Naive B cell (primary cell): ENCODE measurements at regions not wholly inside any gene's neighbourhood (a gene's known extent, or its start where the extent isn't known, plus 50 kb on each side); places are given as distances from the start of the nearest gene placed in this dataset.

ENCODE experiments used
- ATAC-seq, 2 donors: fragments of 150-1000 bp; cut with Tn5 transposase; 2 replicates each; pipeline ENCODE4 v1.10.0; 2021; ENCODE audit warnings: low read depth in 2 of 2, mild to moderate bottlenecking in 2 of 2, moderate library complexity in 2 of 2
- DNase-seq: peaks from one replicate; pipeline ENCODE4 v3.0.0; 2022
- H3K27ac Mint-ChIP-seq, 6 donors: one replicate each; pipeline ENCODE4 v1.8.0; 2020 to 2022; ENCODE audit warnings: mild to moderate bottlenecking in 6 of 6, mixed read lengths in 6 of 6, moderate library complexity in 5 of 6, inconsistent platforms in 2 of 6
- H3K27me3 Mint-ChIP-seq, 3 donors: one replicate each; pipeline ENCODE4 v1.8.0; 2021 to 2022; ENCODE audit warnings: mixed read lengths in 3 of 3, mild to moderate bottlenecking in 1 of 3
- H3K36me3 Mint-ChIP-seq, 2 donors: one replicate each; pipeline ENCODE4 v1.8.0; 2020 to 2022; ENCODE audit warnings: mixed read lengths in 2 of 2, inconsistent platforms in 1 of 2, mild to moderate bottlenecking in 1 of 2
- H3K4me1 Mint-ChIP-seq, 3 donors: one replicate each; pipeline ENCODE4 v1.8.0; 2020 to 2022; ENCODE audit warnings: mixed read lengths in 3 of 3, inconsistent platforms in 1 of 3, mild to moderate bottlenecking in 1 of 3, moderate library complexity in 1 of 3
- H3K4me3 Mint-ChIP-seq, 8 donors: one replicate each; pipeline ENCODE4 v1.8.0; 2020 to 2022; ENCODE audit warnings: mild to moderate bottlenecking in 8 of 8, mixed read lengths in 8 of 8, moderate library complexity in 8 of 8, inconsistent platforms in 2 of 8
- H3K9me3 Mint-ChIP-seq, 7 donors: one replicate each; pipeline ENCODE4 v1.8.0; 2020 to 2022; ENCODE audit warnings: mixed read lengths in 7 of 7, mild to moderate bottlenecking in 5 of 7, inconsistent platforms in 2 of 7, moderate library complexity in 1 of 7

DNA sequence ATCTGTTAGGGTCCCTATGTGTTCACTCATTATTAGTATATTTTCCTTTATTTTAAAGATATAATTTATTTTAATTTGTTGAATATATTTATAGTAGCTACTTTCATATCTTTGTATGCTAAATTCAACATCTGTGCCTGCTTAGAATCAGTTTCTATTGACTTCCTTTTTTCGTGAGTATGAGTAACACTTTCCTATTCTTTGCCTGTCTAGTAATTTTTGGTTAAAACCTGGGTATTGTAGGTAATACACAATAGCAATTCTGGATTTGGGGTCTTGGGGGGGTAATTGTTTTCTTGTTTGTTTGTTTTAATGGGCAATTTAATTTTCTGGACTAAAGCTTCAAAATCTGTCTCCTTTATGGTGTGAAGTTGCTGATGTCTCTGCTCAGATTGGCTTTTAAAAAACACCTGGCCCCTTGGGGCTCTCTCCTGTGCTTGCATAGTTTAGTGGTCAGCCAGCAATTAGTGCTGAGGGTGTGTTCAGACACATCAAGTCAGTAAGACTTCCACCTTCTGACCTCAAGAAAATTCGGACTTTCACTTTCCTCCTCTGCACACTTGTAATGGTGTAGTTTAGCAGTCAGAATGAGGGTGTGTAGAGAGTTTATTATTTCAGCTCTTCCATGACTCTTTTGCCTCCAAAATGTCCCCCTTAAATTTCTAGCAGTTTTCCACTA is 124.4 kb upstream of the MAP1B start:
- no peak overlapping the region for H3K4me3 Mint-ChIP-seq
- peaks cover 6 to 32% (median 24%) of the 10 kb centered on the region in 7 donors for H3K9me3 Mint-ChIP-seq

DNA sequence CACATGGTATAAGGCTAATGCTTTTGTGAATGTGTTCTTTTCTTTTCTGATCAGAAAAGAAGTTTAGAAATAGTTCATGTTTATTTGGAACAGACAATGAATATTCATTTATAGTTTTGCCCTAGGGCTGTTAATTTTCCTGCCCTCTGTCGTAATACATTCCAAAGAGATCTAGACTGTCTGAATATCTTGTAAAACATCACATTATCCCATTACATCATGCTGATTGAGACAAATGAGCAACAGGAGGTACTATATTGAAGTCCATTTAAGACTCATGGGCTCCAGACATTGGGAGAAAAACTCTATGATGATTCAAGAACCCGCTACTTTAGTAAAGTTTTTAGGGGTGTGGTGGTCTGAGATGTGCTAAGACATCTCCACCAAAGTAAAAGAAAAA is 121.2 kb upstream of the MAP1B start:
- Mint-ChIP-seq H3K27ac (no peak overlapping the region), H3K4me1 (no peaks in the 10 kb centered on the region), H3K9me3 (peaks cover 6 to 27% (median 23%) of the 10 kb centered on the region in 7 donors), H3K27me3 (peaks cover 10 to 14% (median 13%) of the 10 kb centered on the region in 3 donors), H3K36me3 (peaks cover 0 to 18% of the 10 kb centered on the region in 2 donors), H3K4me3 (no peak overlapping the region)
- DNase-seq (no peak), ATAC-seq (no peak)

More for the DNA sequence above, 124.4 kb upstream of the MAP1B start:
- peaks cover 0 to 18% of the 10 kb centered on the region in 2 donors for H3K36me3 Mint-ChIP-seq
- peaks cover 6 to 12% (median 9%) of the 10 kb centered on the region in 3 donors for H3K27me3 Mint-ChIP-seq
- ATAC-seq (no peak), DNase-seq (no peak)
- H3K4me1 Mint-ChIP-seq = no peaks in the 10 kb centered on the region
- H3K27ac Mint-ChIP-seq = no peak overlapping the region

DNA sequence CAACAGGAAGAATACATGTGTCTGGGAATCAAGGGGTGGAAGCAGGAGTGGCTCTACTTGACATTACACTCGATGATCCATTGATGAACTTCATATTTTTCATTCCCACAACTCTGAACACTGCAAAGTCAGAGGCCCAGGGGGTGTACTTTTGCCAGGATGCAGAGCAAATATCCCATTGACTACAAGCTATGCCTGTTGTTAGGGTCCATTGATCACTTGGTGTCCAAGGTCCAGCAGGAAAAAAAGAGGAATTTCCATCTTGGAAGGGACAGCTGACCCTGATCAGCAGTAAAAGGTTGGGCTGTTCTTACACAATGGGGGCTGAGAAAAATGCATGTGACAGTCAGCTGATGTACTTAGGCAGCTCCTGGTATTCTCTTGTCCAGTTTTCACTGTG is 118.5 kb upstream of the MAP1B start:
- peaks cover 13 to 18% (median 14%) of the 10 kb centered on the region in 3 donors for H3K27me3 Mint-ChIP-seq
- DNase-seq (no peak), ATAC-seq (no peak)
- H3K4me3 Mint-ChIP-seq = no peak overlapping the region
- peaks cover 0 to under 1% (median 0%) of the 10 kb centered on the region in 7 donors for H3K9me3 Mint-ChIP-seq
- H3K36me3 Mint-ChIP-seq = no peaks in the 10 kb centered on the region
- no peak overlapping the region for H3K27ac Mint-ChIP-seq
- no peaks in the 10 kb centered on the region for H3K4me1 Mint-ChIP-seq

DNA sequence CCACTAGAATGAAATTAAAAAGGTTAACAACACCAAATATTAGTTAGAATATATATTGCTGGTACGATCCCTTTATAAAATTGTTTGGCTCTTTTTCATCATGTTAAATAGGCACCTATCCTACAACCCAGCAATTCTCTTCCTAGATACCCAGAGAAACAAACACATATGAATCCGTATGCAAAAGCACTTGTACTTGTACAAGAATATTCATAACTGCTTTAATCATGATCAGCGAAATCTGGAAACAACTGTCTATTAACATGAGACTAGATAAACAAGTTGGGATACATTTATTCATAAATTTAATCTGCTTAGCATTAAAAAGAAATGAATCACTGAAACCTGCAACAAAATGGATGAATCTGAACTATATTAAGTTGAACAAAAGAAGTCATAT is 113.7 kb upstream of the MAP1B start:
- no peak overlapping the region for H3K4me3 Mint-ChIP-seq
- no peak for ATAC-seq

DNA sequence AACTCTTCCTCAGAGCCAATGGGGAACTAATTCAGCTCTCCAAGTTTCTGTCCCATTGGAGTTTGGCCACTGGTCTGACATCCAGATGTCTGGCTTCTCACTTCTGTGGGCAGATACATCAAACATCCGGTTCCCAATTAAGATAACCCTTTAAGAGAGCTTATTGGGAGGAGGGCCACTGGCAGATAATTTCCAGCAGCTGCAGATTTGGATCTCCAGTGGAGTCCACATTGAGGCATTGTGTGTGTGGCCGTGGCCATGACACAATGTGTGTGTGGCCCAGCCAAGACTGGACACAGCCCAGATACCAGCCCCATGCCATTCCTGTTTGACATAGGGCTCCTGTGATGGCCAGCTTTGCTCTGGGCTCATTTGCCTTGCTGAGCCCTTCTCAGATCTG is 110.5 kb upstream of the MAP1B start:
- Mint-ChIP-seq H3K27ac (no peak overlapping the region), H3K4me3 (no peak overlapping the region), H3K9me3 (peaks cover 0 to 2% (median 0%) of the 10 kb centered on the region in 7 donors), H3K36me3 (no peaks in the 10 kb centered on the region), H3K27me3 (peaks cover 2 to 5% (median 3%) of the 10 kb centered on the region in 3 donors), H3K4me1 (peaks cover 0 to 7% (median 0%) of the 10 kb centered on the region in 3 donors)
- no peak for DNase-seq
- ATAC-seq = no peak

More for the DNA sequence above, 113.7 kb upstream of the MAP1B start:
- no peak for DNase-seq
- Mint-ChIP-seq H3K4me1 (peaks cover 0 to 7% (median 0%) of the 10 kb centered on the region in 3 donors), H3K27me3 (peaks cover 0 to 9% (median 7%) of the 10 kb centered on the region in 3 donors), H3K27ac (no peak overlapping the region), H3K9me3 (no peaks in the 10 kb centered on the region), H3K36me3 (no peaks in the 10 kb centered on the region)

DNA sequence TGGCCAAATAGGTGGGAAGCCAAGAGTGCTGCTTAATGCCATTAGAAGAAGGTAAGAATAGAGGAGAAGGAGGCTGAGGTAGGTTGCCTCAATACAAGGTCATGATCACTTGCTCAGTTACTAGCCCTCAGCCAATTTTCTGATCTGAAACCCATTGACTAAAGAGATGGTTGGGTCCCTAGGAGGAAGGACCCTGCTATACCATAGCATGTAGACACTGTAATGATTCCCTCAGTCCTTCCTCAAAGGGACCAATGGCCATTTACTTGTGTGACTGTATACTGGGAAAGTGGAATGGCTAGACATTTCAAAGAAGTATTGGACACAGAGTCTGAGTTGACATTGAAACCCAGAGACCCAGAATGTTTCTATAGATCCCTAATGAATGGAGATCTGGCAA is 108.5 kb upstream of the MAP1B start:
- no peak overlapping the region for H3K27ac Mint-ChIP-seq
- H3K9me3 Mint-ChIP-seq = peaks cover 0 to 4% (median 0%) of the 10 kb centered on the region in 7 donors

DNA sequence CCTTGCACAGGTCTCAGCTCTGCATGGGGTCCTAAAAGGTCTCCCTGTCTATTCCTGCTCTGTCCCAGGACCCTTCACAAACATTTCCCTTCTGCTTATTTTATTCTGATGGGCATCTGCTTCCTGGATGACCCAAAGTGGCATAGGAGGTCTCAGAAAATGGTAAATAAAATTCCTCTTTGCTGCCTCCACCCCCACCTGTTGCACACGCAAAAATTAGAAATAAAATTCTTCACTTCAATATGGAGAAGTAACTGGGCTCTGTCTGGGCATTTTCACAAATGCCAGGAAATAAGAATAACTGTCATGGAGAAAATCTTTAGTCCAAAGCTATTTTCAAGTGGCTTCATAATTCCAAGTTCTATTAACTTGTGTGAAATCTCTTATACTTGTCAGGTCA is 106.6 kb upstream of the MAP1B start:
- H3K27me3 Mint-ChIP-seq = peaks cover 0 to 22% (median 20%) of the 10 kb centered on the region in 3 donors
- no peak overlapping the region for H3K27ac Mint-ChIP-seq
- H3K9me3 Mint-ChIP-seq = peaks cover 0 to 4% (median 0%) of the 10 kb centered on the region in 7 donors
- DNase-seq (no peak), ATAC-seq (no peak)
- H3K36me3 Mint-ChIP-seq = no peaks in the 10 kb centered on the region
- peaks cover 0 to 1% (median 0%) of the 10 kb centered on the region in 3 donors for H3K4me1 Mint-ChIP-seq
- no peak overlapping the region for H3K4me3 Mint-ChIP-seq

More for the DNA sequence above, 108.5 kb upstream of the MAP1B start:
- no peaks in the 10 kb centered on the region for H3K36me3 Mint-ChIP-seq
- ATAC-seq (no peak), DNase-seq (no peak)
- H3K4me3 Mint-ChIP-seq = no peak overlapping the region
- peaks cover 0 to 7% (median 0%) of the 10 kb centered on the region in 3 donors for H3K4me1 Mint-ChIP-seq
- H3K27me3 Mint-ChIP-seq = peaks cover 2 to 15% (median 8%) of the 10 kb centered on the region in 3 donors

DNA sequence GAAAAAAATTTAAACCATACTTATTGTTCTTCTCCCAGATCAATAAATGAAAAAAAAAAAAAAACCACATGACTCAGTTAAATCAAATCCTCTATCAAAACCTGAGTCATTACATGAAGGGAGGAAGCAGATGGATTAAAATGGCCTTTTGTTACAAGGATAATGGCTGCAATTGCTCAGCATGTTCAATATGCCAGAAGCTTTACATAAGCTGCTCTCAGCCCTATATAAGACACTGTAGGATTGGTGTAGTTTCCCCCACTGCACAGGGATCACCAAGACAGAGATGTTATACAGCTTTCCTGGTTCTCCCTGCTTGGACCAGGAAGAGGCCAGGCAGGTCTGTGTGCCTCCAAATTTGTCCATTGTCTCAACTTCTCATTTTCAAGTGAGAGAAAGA is 101.6 kb upstream of the MAP1B start:
- no peak overlapping the region for H3K4me3 Mint-ChIP-seq
- H3K27ac Mint-ChIP-seq = no peak overlapping the region
- no peak for ATAC-seq
- no peak for DNase-seq
- H3K9me3 Mint-ChIP-seq = peaks cover 0 to 4% (median 0%) of the 10 kb centered on the region in 7 donors
- H3K4me1 Mint-ChIP-seq = no peaks in the 10 kb centered on the region
- H3K27me3 Mint-ChIP-seq = peaks cover 8 to 36% (median 36%) of the 10 kb centered on the region in 3 donors
- H3K36me3 Mint-ChIP-seq = no peaks in the 10 kb centered on the region

DNA sequence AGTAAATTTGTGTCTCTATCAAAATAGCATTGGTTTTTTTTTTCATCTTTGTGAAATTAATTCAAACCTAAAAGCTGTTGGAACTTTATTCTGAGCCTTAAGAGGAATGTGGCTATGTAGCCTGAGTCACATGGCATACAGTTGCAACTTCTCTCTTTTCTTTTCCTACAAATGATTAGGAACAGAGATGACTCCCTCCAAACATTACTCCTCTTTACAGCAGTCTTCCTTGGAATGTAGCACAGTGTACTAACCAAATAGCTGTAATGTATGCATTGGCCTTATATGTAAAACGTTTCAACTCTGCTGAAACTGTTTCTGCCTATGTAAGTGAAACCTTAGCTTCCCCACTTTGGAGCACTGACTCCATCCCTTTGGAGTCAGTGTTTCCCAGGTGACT is 100.9 kb upstream of the MAP1B start:
- Mint-ChIP-seq H3K36me3 (no peaks in the 10 kb centered on the region), H3K27me3 (peaks cover 12 to 40% (median 36%) of the 10 kb centered on the region in 3 donors)

DNA sequence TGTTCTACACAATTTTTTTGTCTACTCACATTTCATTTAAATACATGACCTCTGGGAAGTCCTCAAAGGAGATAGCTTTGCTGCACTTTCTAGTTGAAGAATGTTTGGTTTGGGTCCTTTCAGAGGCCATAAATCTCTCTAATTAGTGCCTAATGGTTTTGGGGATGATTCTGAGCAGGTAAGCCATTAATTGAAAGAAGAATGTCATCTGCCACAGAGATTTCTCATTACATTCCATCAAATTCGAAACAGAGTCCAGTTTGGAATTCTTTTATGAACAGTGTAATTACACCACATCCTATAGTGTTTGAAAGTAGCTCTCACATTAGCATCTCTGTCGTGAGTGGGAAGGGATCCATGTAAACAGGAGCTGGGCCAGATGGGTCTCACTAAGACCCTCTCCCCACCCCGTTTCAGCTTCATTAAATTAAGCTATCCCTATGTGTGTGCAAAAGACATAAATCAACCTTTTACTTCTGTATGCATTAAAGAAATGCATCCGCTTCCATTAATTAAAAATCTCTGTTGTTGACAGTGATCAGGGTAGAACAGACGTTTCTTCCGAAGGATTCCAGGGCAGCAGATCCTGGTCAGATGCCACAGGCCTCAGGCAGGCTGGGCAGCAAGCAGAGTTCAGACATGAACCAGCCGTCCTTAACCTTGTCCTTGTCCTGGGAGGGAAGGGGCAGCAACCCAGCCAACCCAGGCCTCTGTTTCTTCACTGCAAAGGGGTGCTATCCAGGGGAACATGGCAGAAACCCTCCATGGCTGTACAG is 99.8 kb upstream of the MAP1B start:
- DNase-seq = no peak
- no peaks in the 10 kb centered on the region for H3K36me3 Mint-ChIP-seq
- H3K4me1 Mint-ChIP-seq = no peaks in the 10 kb centered on the region
- H3K9me3 Mint-ChIP-seq = no peaks in the 10 kb centered on the region
- H3K4me3 Mint-ChIP-seq = no peak overlapping the region
- no peak for ATAC-seq
- H3K27ac Mint-ChIP-seq = no peak overlapping the region
- peaks cover 14 to 35% (median 32%) of the 10 kb centered on the region in 3 donors for H3K27me3 Mint-ChIP-seq

More for the DNA sequence above, 100.9 kb upstream of the MAP1B start:
- Mint-ChIP-seq H3K4me1 (no peaks in the 10 kb centered on the region), H3K9me3 (peaks cover 0 to 4% (median 0%) of the 10 kb centered on the region in 7 donors), H3K4me3 (no peak overlapping the region), H3K27ac (no peak overlapping the region)
- DNase-seq = no peak
- ATAC-seq = no peak

DNA sequence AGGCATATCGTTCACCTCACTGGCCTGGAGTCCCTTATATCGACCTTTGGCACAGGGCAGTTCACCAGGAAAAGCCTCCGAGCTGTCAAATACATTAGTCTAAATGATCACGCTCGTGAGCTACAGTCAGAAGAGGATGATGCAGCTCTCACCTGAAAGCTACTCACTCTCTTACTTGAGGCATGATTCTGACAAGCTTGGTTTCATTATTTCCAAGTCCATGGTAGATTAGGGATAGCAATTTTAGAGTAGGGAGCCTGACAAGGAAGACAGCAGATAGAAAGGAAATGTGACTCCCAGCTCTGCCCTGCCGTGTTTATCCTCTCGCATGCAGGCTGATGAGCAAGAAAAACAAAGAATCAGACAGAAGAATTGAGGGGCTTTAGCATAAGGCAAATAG is 98.0 kb upstream of the MAP1B start:
- H3K27me3 Mint-ChIP-seq = peaks cover 14 to 34% (median 23%) of the 10 kb centered on the region in 3 donors
- H3K4me1 Mint-ChIP-seq = no peaks in the 10 kb centered on the region
- no peaks in the 10 kb centered on the region for H3K36me3 Mint-ChIP-seq
- DNase-seq (no peak), ATAC-seq (no peak)
- H3K4me3 Mint-ChIP-seq = no peak overlapping the region
- H3K9me3 Mint-ChIP-seq = peaks cover 0 to 2% (median 0%) of the 10 kb centered on the region in 7 donors
- no peak overlapping the region for H3K27ac Mint-ChIP-seq

DNA sequence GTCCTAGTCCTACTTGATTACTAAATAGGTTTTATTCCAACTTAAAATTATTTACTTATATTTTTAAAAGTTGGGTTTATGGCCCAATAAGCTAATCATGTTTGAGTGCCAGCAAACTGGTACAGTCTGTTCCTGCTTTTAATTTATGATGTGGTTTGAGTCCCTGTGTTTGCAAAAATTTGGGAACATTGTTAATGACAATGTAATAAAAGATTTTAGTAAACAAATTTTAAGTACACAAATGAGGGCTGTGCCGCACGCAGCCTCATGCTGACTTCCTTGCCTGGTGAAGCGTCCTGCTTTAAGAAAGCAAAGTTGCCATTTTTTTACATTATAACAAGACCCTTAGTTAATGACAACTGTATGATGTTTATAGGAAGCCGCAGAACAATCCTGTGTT is 96.8 kb upstream of the MAP1B start:
- H3K9me3 Mint-ChIP-seq = peaks cover 0 to 2% (median 0%) of the 10 kb centered on the region in 7 donors
- no peak for DNase-seq
- H3K4me3 Mint-ChIP-seq = no peak overlapping the region
- H3K27me3 Mint-ChIP-seq = peaks cover 18 to 23% (median 23%) of the 10 kb centered on the region in 3 donors
- ATAC-seq = no peak
- no peaks in the 10 kb centered on the region for H3K4me1 Mint-ChIP-seq
- no peaks in the 10 kb centered on the region for H3K36me3 Mint-ChIP-seq
- H3K27ac Mint-ChIP-seq = peak overlapping the region in 1 of 6 donors; percentile 4

DNA sequence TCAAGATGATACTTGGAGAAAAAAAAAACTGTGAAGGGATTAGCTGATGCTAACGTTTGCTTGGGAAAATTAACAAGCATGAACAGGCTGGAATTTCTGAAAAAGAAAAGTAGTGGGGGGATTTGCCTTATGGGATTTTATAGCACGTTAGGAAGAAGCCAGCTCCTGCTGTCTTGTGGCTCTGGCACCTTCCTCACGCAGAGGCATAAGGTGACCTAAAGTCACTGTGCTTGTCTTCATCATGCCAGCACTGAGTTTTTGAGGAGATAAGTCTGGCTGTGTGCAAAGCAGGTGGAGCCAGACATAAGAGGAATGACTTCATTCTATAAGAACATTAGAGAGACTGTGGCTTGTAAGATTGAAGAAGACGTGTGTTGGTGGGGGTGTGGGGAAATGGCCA is 94.4 kb upstream of the MAP1B start:
- H3K9me3 Mint-ChIP-seq = peaks cover 0 to 2% (median 0%) of the 10 kb centered on the region in 7 donors
- ATAC-seq (no peak), DNase-seq (no peak)
- no peak overlapping the region for H3K4me3 Mint-ChIP-seq
- H3K4me1 Mint-ChIP-seq = no peaks in the 10 kb centered on the region
- peaks cover 14 to 25% (median 22%) of the 10 kb centered on the region in 3 donors for H3K27me3 Mint-ChIP-seq
- H3K27ac Mint-ChIP-seq = no peak overlapping the region
- H3K36me3 Mint-ChIP-seq = no peaks in the 10 kb centered on the region
